ENCODE measurements at regions not wholly inside any gene's neighbourhood (a gene's known extent, or its start where the extent isn't known, plus 50 kb on each side); places are given as distances from the start of the nearest gene placed in this dataset.

GRCh38 chr2:62408241-62408677 is 97.7 kb downstream of the TMEM17 start (continued):
- TF ChIP-seq E2F1 (CRISPR knock-in tag; IDR thresholded peaks at IDR 0.05), result no peak
- no peak for TF ChIP-seq ERG (CRISPR knock-in tag; IDR thresholded peaks at IDR 0.05)
- no peak for TF ChIP-seq SMAD4 (CRISPR knock-in tag; IDR thresholded peaks at IDR 0.05)

GRCh38 chr2:62407838-62408237 is 98.2 kb downstream of the TMEM17 start:
- TF ChIP-seq ZBTB43 (CRISPR knock-in tag; IDR thresholded peaks at IDR 0.05), result no peak
- Mint-ChIP-seq H3K27me3 (ENCODE audit: low read depth) (peaks cover 2% of the 10 kb centered on the region; the same call in 1 of the 2 replicates), H3K27ac (no peak overlapping the region), H3K36me3 (no peaks in the 10 kb centered on the region), H3K4me3 (no peak overlapping the region), H3K9me3 (no peaks in the 10 kb centered on the region), H3K4me1 (peaks cover 34% of the 10 kb centered on the region)
- no peak for ATAC-seq
- ChIA-PET CTCF (interaction anchor here (1.0 kb wide), 1 partner anchor 10 kb away, joined by 6 read pairs; no protein-coding TSS in a partner anchor), POLR2A (no interaction called here)
- no peak for DNase-seq (ENCODE audit: low spot score)

- no peak overlapping the region for H3K27ac Mint-ChIP-seq
- POLR2A ChIA-PET, result no interaction called here
- H3K4me3 Mint-ChIP-seq, result no peak overlapping the region
- no peaks in the 10 kb centered on the region for H3K36me3 Mint-ChIP-seq
- H3K4me1 Mint-ChIP-seq, result peaks cover 32% of the 10 kb centered on the region
- H3K9me3 Mint-ChIP-seq, result no peaks in the 10 kb centered on the region
- ATAC-seq (no peak), DNase-seq (ENCODE audit: low spot score) (no peak)
- peaks cover 2% of the 10 kb centered on the region; the same call in 1 of the 2 replicates for H3K27me3 Mint-ChIP-seq (ENCODE audit: low read depth)
- CTCF ChIA-PET, result interaction anchor here (1.0 kb wide), 1 partner anchor 10 kb away, joined by 6 read pairs; no protein-coding TSS in a partner anchor
- no peak for TF ChIP-seq ZNF425 (CRISPR knock-in tag; conservative IDR thresholded peaks at IDR 0.05)
- TF ChIP-seq PRDM15 (CRISPR knock-in tag; IDR thresholded peaks at IDR 0.05), result no peak
- TF ChIP-seq ZNF281 (CRISPR knock-in tag; IDR thresholded peaks at IDR 0.05), result no peak
- TF ChIP-seq STAT6 (CRISPR knock-in tag; conservative IDR thresholded peaks at IDR 0.05; ENCODE audit: low read depth), result no peak
- TF ChIP-seq USF2 (CRISPR knock-in tag; IDR thresholded peaks at IDR 0.05), result no peak
- TF ChIP-seq ZNF512 (CRISPR knock-in tag; IDR thresholded peaks at IDR 0.05; ENCODE audit: borderline replicate concordance), result no peak
- no peak for TF ChIP-seq JAZF1 (CRISPR knock-in tag; IDR thresholded peaks at IDR 0.05)
- no peak for TF ChIP-seq MLX (CRISPR knock-in tag; IDR thresholded peaks at IDR 0.05)
These were observed 98.6 kb downstream of the TMEM17 start for GRCh38 chr2:62407401-62407800.

Data from WTC11 (cell line).